ENCODE measurements at regions not wholly inside any gene's neighbourhood (a gene's known extent, or its start where the extent isn't known, plus 50 kb on each side); places are given as distances from the start of the nearest gene placed in this dataset.
"Not testable (repeated sequence)": the region's sequence is repeated elsewhere in the genome, so short reads cannot be mapped to it uniquely, and the experiment has no call there.

DNA sequence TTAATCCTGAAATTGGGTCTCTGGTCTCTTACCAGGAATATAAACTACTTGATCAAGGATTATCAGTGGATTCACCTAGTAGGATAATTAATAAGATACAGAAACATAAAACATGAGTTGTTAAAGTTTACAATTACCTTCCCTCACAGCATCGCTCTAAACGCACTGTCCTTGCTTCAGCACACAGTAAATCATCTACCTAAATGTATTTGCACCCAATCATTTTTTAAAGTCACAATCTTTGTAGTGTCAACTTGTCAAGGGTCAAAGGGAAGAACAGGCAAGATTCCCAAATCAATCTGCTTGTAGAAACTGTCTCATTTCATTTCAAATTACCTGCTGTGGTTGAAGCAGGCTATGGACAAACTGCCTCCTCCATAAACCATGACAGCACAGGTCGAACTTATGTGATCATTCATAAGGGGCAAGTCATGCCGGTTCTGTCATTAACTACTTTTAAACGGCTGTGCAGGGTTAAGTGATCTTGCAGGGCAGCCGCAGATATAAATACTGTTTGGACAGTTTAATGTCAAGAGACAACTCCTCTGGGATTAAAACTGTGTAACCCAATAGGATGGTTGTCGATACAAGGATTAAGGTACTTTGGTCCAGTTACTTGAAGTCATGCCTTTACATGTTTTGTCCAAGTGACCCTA lies 93.6 kb downstream of the ZNF281 start:
- DNase-seq: no peak

DNA sequence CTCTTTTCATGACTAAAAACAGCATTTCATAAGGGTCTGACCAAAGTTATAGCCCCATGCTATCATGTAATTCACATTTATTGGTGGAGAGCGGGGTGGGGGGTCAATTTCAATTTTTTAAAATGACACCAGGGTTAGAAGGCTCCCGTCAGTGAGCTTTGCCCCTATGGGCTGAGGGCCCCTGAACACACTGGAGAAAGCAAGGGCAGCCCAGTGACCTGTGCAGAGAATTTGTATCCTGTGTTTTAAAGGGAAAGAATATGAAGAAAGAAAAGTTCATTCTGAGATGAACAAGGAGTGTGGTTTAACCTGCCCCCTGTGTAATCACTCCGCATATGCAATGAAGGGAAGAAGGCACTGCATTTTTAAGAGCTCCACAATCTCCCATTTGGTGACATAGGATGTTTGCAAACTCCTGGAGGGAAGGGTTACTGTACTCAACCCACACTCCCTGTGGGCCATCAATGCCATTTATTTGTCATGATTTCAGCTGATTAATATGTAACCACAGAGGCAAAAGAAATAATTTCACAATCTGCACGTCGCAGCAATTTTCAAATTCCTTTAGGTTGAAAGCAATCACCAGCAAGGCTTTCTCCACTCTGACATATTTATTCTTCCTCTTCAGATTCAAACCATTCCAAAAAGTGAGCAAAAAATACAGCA lies 95.6 kb downstream of the ZNF281 start:
- DNase-seq: peak; percentile 18 to 61 (median 38)

DNA sequence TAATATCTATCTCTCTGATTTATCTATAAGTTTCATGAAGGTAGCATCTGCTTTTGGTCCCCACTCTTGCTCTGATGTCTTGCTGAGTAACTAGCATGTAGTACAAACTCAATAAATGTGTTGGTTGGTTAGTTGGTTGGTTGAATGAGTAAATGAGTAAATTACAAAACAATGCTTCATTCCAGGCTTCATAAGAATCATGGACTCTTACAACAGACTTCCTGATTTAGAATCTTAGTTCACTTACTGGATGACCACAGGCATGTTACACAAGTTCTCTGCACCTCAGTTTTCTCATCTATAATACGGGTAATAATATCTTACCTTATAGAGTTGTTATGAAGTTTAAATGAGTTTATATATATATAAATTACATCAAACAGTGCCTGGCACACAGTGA lies 98.6 kb downstream of the ZNF281 start:
- peak; percentile 44 to 80 (median 80) for DNase-seq

GRCh38 chr1:200310824-200311223 lies 99.0 kb downstream of the ZNF281 start:
- no peak for DNase-seq

GRCh38 chr1:200307755-200308066 lies 102.1 kb downstream of the ZNF281 start:
- no peak for DNase-seq

- DNase-seq: peak; percentile 63 to 81 (median 64)
Observed at GRCh38 chr1:200306944-200307754, 102.7 kb downstream of the ZNF281 start.

DNA sequence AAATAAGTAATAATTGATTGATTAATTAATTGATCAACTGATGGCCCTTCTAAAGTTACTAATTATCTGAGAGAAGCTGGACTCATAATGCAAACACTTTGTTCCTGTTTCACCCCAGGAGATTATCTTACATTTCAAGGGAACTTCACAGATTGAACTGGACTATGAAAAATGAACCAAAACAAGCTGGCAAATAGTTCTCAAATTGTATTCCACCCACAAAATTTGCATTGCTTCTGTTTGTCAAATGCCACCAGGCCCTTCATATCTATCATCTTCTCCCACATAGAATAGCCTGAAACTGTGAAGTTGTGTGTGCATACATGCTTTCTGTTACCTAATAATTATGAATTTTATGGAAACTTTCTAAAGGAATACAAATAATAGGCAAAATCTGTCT lies 104.0 kb downstream of the ZNF281 start:
- peak in 2 of 3 donors; percentile 31 to 52 for DNase-seq

GRCh38 chr1:200304171-200304570 lies 105.7 kb downstream of the ZNF281 start:
- DNase-seq: no peak

- DNase-seq: peak in 2 of 3 donors; percentile 20 to 27
Observed at GRCh38 chr1:200302921-200303290, 106.9 kb downstream of the ZNF281 start.

GRCh38 chr1:200302192-200302920 lies 107.5 kb downstream of the ZNF281 start:
- DNase-seq: peak; percentile 39 to 65 (median 49)

DNA sequence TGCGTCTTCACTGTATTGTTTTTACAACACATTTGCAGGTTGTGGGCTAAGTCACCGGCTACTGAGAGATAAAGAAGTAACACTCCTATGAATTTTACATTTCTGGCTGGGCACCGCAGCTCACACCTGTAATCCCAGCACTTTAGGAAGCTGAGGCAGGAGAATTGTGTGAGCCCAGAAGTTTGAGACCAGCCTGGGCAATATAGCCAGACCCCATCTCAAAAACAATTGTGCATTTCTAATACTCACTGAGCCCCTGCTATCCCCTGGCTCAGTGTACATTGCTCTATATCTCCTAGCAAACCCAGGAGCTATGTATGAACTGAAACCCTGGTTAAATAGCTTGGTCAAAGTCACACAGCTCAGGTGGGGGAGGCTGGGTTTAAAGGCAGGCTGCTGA lies 108.7 kb downstream of the ZNF281 start:
- no peak for DNase-seq

- no peak for DNase-seq
Observed at GRCh38 chr1:200299571-200299970, 110.3 kb downstream of the ZNF281 start.

DNA sequence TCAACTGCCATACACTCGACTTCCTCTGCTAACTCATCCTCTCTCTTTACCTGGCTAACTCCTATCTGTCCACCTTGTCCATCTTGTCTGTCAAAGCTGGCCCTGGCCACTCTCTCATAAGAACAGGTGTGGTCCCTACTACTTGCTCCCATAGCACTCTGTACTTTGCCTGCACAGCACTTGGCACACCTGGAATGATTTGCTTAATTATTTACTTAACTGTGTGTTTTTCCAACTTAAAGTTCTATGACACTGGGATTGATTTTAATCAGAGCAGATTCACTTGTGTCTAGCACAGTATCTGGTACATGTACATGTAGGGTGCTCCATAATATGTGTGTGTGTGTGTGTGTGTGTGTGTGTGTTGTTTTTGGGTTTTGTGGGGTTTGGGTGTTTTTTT lies 111.6 kb downstream of the ZNF281 start:
- no peak for DNase-seq

DNA sequence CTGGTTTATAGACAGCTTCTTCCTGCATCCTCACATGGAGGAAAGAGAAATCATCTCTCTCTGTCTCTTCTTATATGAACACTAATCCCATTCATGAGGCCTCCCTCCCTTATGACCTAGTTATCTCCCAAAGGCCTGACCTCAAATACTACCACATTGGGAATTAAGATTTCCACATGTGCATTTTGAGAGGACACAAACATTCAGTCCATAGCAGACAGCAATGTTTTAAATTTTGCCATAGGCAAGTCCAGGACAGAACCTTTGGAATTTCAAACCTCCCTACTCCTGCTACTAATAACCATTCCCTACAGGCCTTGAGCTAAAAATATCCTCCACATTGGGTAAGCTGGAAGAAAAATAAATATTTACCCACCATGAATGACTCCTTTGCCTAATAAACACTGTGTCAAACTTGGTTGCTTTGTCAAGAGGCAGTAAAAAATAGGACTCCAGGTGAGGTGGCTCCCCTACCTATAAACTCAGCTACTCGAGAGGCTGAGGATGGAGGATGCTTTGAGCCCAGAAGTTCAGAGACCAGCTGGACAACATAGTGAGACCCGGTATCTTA lies 113.7 kb downstream of the ZNF281 start:
- no peak for DNase-seq

DNA sequence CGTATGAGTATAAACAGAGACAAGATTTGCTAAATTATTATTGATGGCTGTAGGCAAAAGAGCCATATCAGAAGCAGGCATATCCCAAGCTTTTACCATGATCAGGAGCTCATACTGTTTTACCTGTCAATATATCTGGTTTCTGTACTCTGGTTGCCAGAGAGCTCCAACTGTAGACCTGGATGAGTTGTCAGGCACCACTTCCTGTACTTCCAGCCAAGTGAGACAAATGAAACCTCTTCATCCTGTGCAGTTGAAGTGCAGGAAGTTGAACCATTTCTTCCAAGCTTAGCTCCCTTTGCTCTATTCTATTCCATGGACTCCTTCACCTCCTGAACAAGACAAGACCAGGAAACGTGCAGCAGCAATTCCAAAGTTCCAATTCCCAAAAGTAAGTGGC lies 115.6 kb downstream of the ZNF281 start:
- no peak for DNase-seq

- DNase-seq: no peak
Observed at GRCh38 chr1:200292699-200293098, 117.1 kb downstream of the ZNF281 start.

GRCh38 chr1:200291106-200291505 lies 118.7 kb downstream of the ZNF281 start:
- no peak for DNase-seq

- peak; percentile 16 to 35 (median 28) for DNase-seq
Observed at GRCh38 chr1:200290010-200290685, 119.7 kb downstream of the ZNF281 start.

GRCh38 chr1:200288226-200288625 lies 121.6 kb downstream of the ZNF281 start:
- DNase-seq: no peak

- not testable (repeated sequence) for DNase-seq
Observed at GRCh38 chr1:200284236-200284635, 125.6 kb downstream of the ZNF281 start.

GRCh38 chr1:200282497-200283122 lies 127.2 kb downstream of the ZNF281 start:
- no peak for DNase-seq
